ENCODE measurements at regions not wholly inside any gene's neighbourhood (a gene's known extent, or its start where the extent isn't known, plus 50 kb on each side); places are given as distances from the start of the nearest gene placed in this dataset.

- no peak for DNase-seq (ENCODE audit: low spot score)
These were observed 1403.4 kb upstream of the TENM4 start for GRCh38 chr11:80844110-80844819.

GRCh38 chr11:80843266-80843974 lies 1402.6 kb upstream of the TENM4 start:
- DNase-seq (ENCODE audit: low spot score): no peak

GRCh38 chr11:80842246-80842645 lies 1401.4 kb upstream of the TENM4 start:
- DNase-seq (ENCODE audit: low spot score): no peak

GRCh38 chr11:80841675-80842074 lies 1400.8 kb upstream of the TENM4 start:
- DNase-seq (ENCODE audit: low spot score): no peak

- no peak for DNase-seq (ENCODE audit: low spot score)
These were observed 1397.3 kb upstream of the TENM4 start for GRCh38 chr11:80838153-80838552.

GRCh38 chr11:80837051-80837450 lies 1396.2 kb upstream of the TENM4 start:
- DNase-seq (ENCODE audit: low spot score): no peak

- DNase-seq (ENCODE audit: low spot score): no peak
These were observed 1390.5 kb upstream of the TENM4 start for GRCh38 chr11:80831374-80831773.

GRCh38 chr11:80827781-80828180 lies 1387.0 kb upstream of the TENM4 start:
- DNase-seq (ENCODE audit: low spot score): no peak

GRCh38 chr11:80826808-80827207 lies 1386.0 kb upstream of the TENM4 start:
- DNase-seq (ENCODE audit: low spot score): no peak

- DNase-seq (ENCODE audit: low spot score): no peak
These were observed 1381.5 kb upstream of the TENM4 start for GRCh38 chr11:80822308-80822707.

- no peak for DNase-seq (ENCODE audit: low spot score)
These were observed 1378.4 kb upstream of the TENM4 start for GRCh38 chr11:80819271-80819670.

- no peak for DNase-seq (ENCODE audit: low spot score)
These were observed 1376.1 kb upstream of the TENM4 start for GRCh38 chr11:80816966-80817365.

- DNase-seq (ENCODE audit: low spot score): no peak
These were observed 1375.6 kb upstream of the TENM4 start for GRCh38 chr11:80816454-80816847.

GRCh38 chr11:80815752-80816453 lies 1375.1 kb upstream of the TENM4 start:
- DNase-seq (ENCODE audit: low spot score): peak; percentile 76

GRCh38 chr11:80814813-80815212 lies 1374.0 kb upstream of the TENM4 start:
- no peak for DNase-seq (ENCODE audit: low spot score)

GRCh38 chr11:80810695-80811094 lies 1369.9 kb upstream of the TENM4 start:
- DNase-seq (ENCODE audit: low spot score): no peak

- DNase-seq (ENCODE audit: low spot score): no peak
These were observed 1357.3 kb upstream of the TENM4 start for GRCh38 chr11:80798174-80798573.

GRCh38 chr11:80783561-80783960 lies 1342.7 kb upstream of the TENM4 start:
- DNase-seq (ENCODE audit: low spot score): no peak

GRCh38 chr11:80782135-80782885 lies 1341.5 kb upstream of the TENM4 start:
- no peak for DNase-seq (ENCODE audit: low spot score)

- no peak for DNase-seq (ENCODE audit: low spot score)
These were observed 1339.2 kb upstream of the TENM4 start for GRCh38 chr11:80779905-80780605.

GRCh38 chr11:80778941-80779340 lies 1338.1 kb upstream of the TENM4 start:
- DNase-seq (ENCODE audit: low spot score): no peak

- DNase-seq (ENCODE audit: low spot score): no peak
These were observed 1337.6 kb upstream of the TENM4 start for GRCh38 chr11:80778432-80778831.
